Spleen (tissue), 7 donors: ENCODE measurements at regions not wholly inside any gene's neighbourhood (a gene's known extent, or its start where the extent isn't known, plus 50 kb on each side); places are given as distances from the start of the nearest gene placed in this dataset.

Source experiments
- POLR2A ChIP-seq, 3 donors: fragments of 450-650 bp; IDR thresholded peaks; one replicate each; pipeline ENCODE4 v1.5.1; 2017; ENCODE audit warnings: antibody characterized with exemption in 3 of 3, mild to moderate bottlenecking in 1 of 3
- POLR2AphosphoS5 ChIP-seq, 3 donors: sonication (generic); formaldehyde crosslinking; IDR thresholded peaks; one replicate each; pipeline ENCODE4 v1.5.1; 2017; ENCODE audit warnings: antibody characterized with exemption in 3 of 3
- TF ChIP-seq, protein P1 (sequence below), 11 experiments: fragments of 200-600 bp in 7 of 11; fragments of 450-650 bp in 4 of 11; sonication (generic) in 4 of 11; IDR thresholded peaks in 8 of 11; conservative IDR thresholded peaks in 3 of 11; 1 replicate in 7 of 11; 2 replicates in 4 of 11; pipeline versions ENCODE4 v1.4.0 to v1.8.0; 2016 to 2021; ENCODE audit warnings: antibody characterized with exemption in 11 of 11, inconsistent platforms in 4 of 11, mild to moderate bottlenecking in 1 of 11
- donor health status: DM: no; HTN: no; CAD: no; lungs with moderate emphysema.
- donor health status: DM: no; HTN: no; CAD: no.
- donor health status: DM: no; HTN: no; CAD: no.

- TF ChIP-seq, protein P1, sequence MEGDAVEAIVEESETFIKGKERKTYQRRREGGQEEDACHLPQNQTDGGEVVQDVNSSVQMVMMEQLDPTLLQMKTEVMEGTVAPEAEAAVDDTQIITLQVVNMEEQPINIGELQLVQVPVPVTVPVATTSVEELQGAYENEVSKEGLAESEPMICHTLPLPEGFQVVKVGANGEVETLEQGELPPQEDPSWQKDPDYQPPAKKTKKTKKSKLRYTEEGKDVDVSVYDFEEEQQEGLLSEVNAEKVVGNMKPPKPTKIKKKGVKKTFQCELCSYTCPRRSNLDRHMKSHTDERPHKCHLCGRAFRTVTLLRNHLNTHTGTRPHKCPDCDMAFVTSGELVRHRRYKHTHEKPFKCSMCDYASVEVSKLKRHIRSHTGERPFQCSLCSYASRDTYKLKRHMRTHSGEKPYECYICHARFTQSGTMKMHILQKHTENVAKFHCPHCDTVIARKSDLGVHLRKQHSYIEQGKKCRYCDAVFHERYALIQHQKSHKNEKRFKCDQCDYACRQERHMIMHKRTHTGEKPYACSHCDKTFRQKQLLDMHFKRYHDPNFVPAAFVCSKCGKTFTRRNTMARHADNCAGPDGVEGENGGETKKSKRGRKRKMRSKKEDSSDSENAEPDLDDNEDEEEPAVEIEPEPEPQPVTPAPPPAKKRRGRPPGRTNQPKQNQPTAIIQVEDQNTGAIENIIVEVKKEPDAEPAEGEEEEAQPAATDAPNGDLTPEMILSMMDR (IDR thresholded peaks at IDR 0.05 in 8 of 11, conservative IDR thresholded peaks at IDR 0.05 in 3 of 11) = no peak
- TF ChIP-seq POLR2A (IDR thresholded peaks at IDR 0.05) (no peak), POLR2AphosphoS5 (IDR thresholded peaks at IDR 0.05) (no peak)
Measured at GRCh38 chr5:18091758-18092157, 457.5 kb downstream of the TAF11L14 start.
